NCI-H2196 treated with DMSO at 0.1 percent for 48 hours (cell line): ENCODE measurements at regions not wholly inside any gene's neighbourhood (a gene's known extent, or its start where the extent isn't known, plus 50 kb on each side); places are given as distances from the start of the nearest gene placed in this dataset.

Experiments
- DNase-seq: peaks from one replicate; lab custom pipeline; 2025; ENCODE audit not compliant: unreplicated experiment; lab: John Stamatoyannopoulos, UW

GRCh38 chr2:40559175-40559574 is 107.3 kb upstream of the SLC8A1 start:
- DNase-seq, result no peak

GRCh38 chr2:40564184-40564583 is 112.3 kb upstream of the SLC8A1 start:
- no peak for DNase-seq

GRCh38 chr2:40579247-40579646 is 127.4 kb upstream of the SLC8A1 start:
- no peak for DNase-seq

- no peak for DNase-seq
Observed at GRCh38 chr2:40584432-40584831, 132.5 kb upstream of the SLC8A1 start.

GRCh38 chr2:40591774-40592173 is 139.9 kb upstream of the SLC8A1 start:
- no peak for DNase-seq

GRCh38 chr2:40592218-40592617 is 140.3 kb upstream of the SLC8A1 start:
- no peak for DNase-seq

GRCh38 chr2:40606862-40607261 is 155.0 kb upstream of the SLC8A1 start:
- DNase-seq, result no peak

GRCh38 chr2:40611196-40611595 is 159.3 kb upstream of the SLC8A1 start:
- no peak for DNase-seq

- DNase-seq, result no peak
Observed at GRCh38 chr2:40625849-40626248, 174.0 kb upstream of the SLC8A1 start.

GRCh38 chr2:40628556-40628955 is 176.7 kb upstream of the SLC8A1 start:
- no peak for DNase-seq

- no peak for DNase-seq
Observed at GRCh38 chr2:40629768-40630434, 178.0 kb upstream of the SLC8A1 start.

GRCh38 chr2:40639320-40639719 is 187.4 kb upstream of the SLC8A1 start:
- DNase-seq, result no peak

GRCh38 chr2:40642237-40642636 is 190.3 kb upstream of the SLC8A1 start:
- DNase-seq, result no peak

GRCh38 chr2:40642726-40643125 is 190.8 kb upstream of the SLC8A1 start:
- no peak for DNase-seq

- DNase-seq, result no peak
Observed at GRCh38 chr2:40646642-40647041, 194.8 kb upstream of the SLC8A1 start.

GRCh38 chr2:40652155-40652554 is 200.3 kb upstream of the SLC8A1 start:
- DNase-seq, result no peak

- DNase-seq, result no peak
Observed at GRCh38 chr2:40653829-40654228, 201.9 kb upstream of the SLC8A1 start.

- no peak for DNase-seq
Observed at GRCh38 chr2:40654346-40654745, 202.5 kb upstream of the SLC8A1 start.

- no peak for DNase-seq
Observed at GRCh38 chr2:40658941-40659340, 207.1 kb upstream of the SLC8A1 start.

GRCh38 chr2:40665493-40666232 is 213.8 kb upstream of the SLC8A1 start:
- DNase-seq, result no peak

- no peak for DNase-seq
Observed at GRCh38 chr2:40666398-40666797, 214.5 kb upstream of the SLC8A1 start.

GRCh38 chr2:40668425-40668824 is 216.5 kb upstream of the SLC8A1 start:
- DNase-seq, result no peak
